K562 (cell line): ENCODE measurements at regions not wholly inside any gene's neighbourhood (a gene's known extent, or its start where the extent isn't known, plus 50 kb on each side); places are given as distances from the start of the nearest gene placed in this dataset.
A peak's percentile ranks its signal among the peaks of the same experiment; 100 is the strongest.

Source experiments
- ARID2 ChIP-seq: fragments of 450-650 bp; IDR thresholded peaks from 2 replicates; pipeline ENCODE4 v1.6.1; 2017; ENCODE audit warnings: antibody characterized with exemption, mild to moderate bottlenecking
- BRF1 ChIP-seq: IDR thresholded peaks from 3 replicates; pipeline ENCODE4 v1.6.1; 2011; ENCODE audit warnings: borderline replicate concordance, mild to moderate bottlenecking; ENCODE audit not compliant: insufficient read length; ENCODE audit errors: extremely low read depth
- C11orf30 ChIP-seq: fragments of 450-650 bp; IDR thresholded peaks from 2 replicates; pipeline ENCODE4 v1.6.1; 2016; ENCODE audit warnings: low read depth, mild to moderate bottlenecking
- CBX3 ChIP-seq, 2 experiments: IDR thresholded peaks; 1 replicate in 1 of 2; 2 replicates in 1 of 2; pipeline ENCODE4 v1.6.1; 2012; ENCODE audit warnings: inconsistent platforms in 2 of 2, low read length in 2 of 2, borderline replicate concordance in 1 of 2, control low read depth in 1 of 2
- ELF1 ChIP-seq: fragments of 200-800 bp; sonication (Bioruptor generic); IDR thresholded peaks from 2 replicates; pipeline ENCODE4 v1.6.1; 2016; ENCODE audit warnings: missing genetic modification characterization, missing compliant biosample characterization
- EP300 ChIP-seq: IDR thresholded peaks from 2 replicates; pipeline ENCODE4 v1.6.1; 2012; ENCODE audit warnings: low read length, improper control_type of control experiment
- EP400 ChIP-seq: fragments of 450-650 bp; IDR thresholded peaks from 2 replicates; pipeline ENCODE4 v1.6.1; 2017; ENCODE audit warnings: antibody characterized with exemption, mild to moderate bottlenecking, moderate library complexity
- GABPB2 ChIP-seq: fragments of 250-450 bp; sonication (Bioruptor Pico); conservative IDR thresholded peaks from 2 replicates; pipeline ENCODE4 v1.5.1; 2021; ENCODE audit warnings: mild to moderate bottlenecking
- HIVEP1 ChIP-seq: fragments of 250-450 bp; sonication (Bioruptor Pico); IDR thresholded peaks from 2 replicates; pipeline ENCODE4 v1.4.0; 2020; ENCODE audit warnings: mild to moderate bottlenecking
- HNRNPL ChIP-seq: fragments of 200-400 bp; formaldehyde crosslinking; IDR thresholded peaks from 2 replicates; pipeline ENCODE4 v1.6.1; 2017; ENCODE audit warnings: low read depth, mild to moderate bottlenecking, low read length
- KDM1A ChIP-seq, 2 experiments: fragments of 450-650 bp; IDR thresholded peaks; 2 replicates each; pipeline ENCODE4 v1.6.1; 2016; ENCODE audit warnings: mild to moderate bottlenecking in 2 of 2
- LEF1 ChIP-seq: fragments of 450-650 bp; IDR thresholded peaks from 2 replicates; pipeline ENCODE4 v1.6.1; 2016; ENCODE audit warnings: mild to moderate bottlenecking
- MAFF ChIP-seq: IDR thresholded peaks from 2 replicates; pipeline ENCODE4 v1.6.1; 2012; ENCODE audit warnings: low read length, improper control_type of control experiment
- NCOA4 ChIP-seq: fragments of 450-650 bp; IDR thresholded peaks from 2 replicates; pipeline ENCODE4 v1.6.1; 2018; ENCODE audit warnings: mild to moderate bottlenecking; ENCODE audit not compliant: partially characterized antibody
- PRMT5 ChIP-seq: sonication (generic); formaldehyde crosslinking; IDR thresholded peaks from 2 replicates; pipeline ENCODE4 v1.5.0; 2020; ENCODE audit warnings: missing genetic modification reagents
- SMARCB1 ChIP-seq: IDR thresholded peaks from 2 replicates; pipeline ENCODE4 v1.6.1; 2011; ENCODE audit warnings: improper control_type of control experiment, low read depth; ENCODE audit not compliant: insufficient read length
- TAF1 ChIP-seq: IDR thresholded peaks from 2 replicates; pipeline ENCODE4 v1.6.1; 2011; ENCODE audit warnings: mild to moderate bottlenecking, low read length, moderate library complexity; ENCODE audit not compliant: insufficient read depth, control insufficient read depth, severe bottlenecking; ENCODE audit errors: extremely low read depth
- ZFP36 ChIP-seq: fragments of 150-350 bp; IDR thresholded peaks from 2 replicates; pipeline ENCODE4 v1.6.1; 2018; ENCODE audit warnings: low read length, low read depth; ENCODE audit not compliant: partially characterized antibody
- ZNF507 ChIP-seq: conservative IDR thresholded peaks from 2 replicates; pipeline ENCODE4 v1.6.1; 2017; ENCODE audit warnings: missing genetic modification characterization, missing compliant biosample characterization
- ZNF76 ChIP-seq: fragments of 250-450 bp; sonication (Bioruptor Pico); IDR thresholded peaks from 2 replicates; pipeline ENCODE4 v1.4.0; 2020; ENCODE audit warnings: mild to moderate bottlenecking, moderate library complexity, borderline replicate concordance
- TF ChIP-seq, protein P1 (sequence below): fragments of 250-450 bp; sonication (Bioruptor Pico); IDR thresholded peaks from 2 replicates; pipeline ENCODE4 v1.4.0; 2020; ENCODE audit warnings: mild to moderate bottlenecking, moderate library complexity, borderline replicate concordance
- TF ChIP-seq, protein P2 (sequence below): fragments of 250-450 bp; sonication (Bioruptor Pico); IDR thresholded peaks from 2 replicates; pipeline ENCODE4 v1.4.0; 2020
- TF ChIP-seq, protein P3 (sequence below): fragments of 450-650 bp; IDR thresholded peaks from 2 replicates; pipeline ENCODE4 v1.6.1; 2014; ENCODE audit warnings: low read depth, mild to moderate bottlenecking, moderate library complexity, borderline replicate concordance
- TF ChIP-seq, protein P4 (sequence below): fragments of 450-650 bp; IDR thresholded peaks from 2 replicates; pipeline ENCODE4 v1.6.1; 2016; ENCODE audit warnings: mild to moderate bottlenecking

DNA sequence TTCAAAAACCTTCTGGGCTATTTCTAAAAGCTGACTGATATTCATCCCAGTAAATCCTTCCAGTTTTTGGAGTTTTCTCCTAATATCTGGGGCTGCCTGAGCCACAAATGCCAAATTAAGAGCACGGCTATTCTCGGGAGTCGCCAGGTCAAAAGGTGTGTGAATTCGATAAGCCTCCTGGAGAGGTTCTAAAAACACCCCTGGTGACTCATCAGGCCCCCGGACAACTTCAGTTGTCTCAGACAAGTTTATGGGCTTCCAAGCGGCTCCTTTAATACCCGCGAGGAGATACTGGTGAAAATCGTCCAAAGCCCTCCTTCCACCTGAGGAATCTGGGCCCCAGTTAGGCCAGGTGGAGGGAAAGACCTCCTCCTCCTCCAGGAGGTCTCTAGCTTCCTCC, 677.1 kb downstream of the TMEM121 start (continued):
- TF ChIP-seq SMARCB1 (no peak), EP300 (peak; percentile 56; the same call in 1 of the 2 replicates), ELF1 (tag) (no peak), BRF1 (no peak), HIVEP1 (CRISPR knock-in tag) (no peak), LEF1 (no peak), PRMT5 (CRISPR knock-in tag) (no peak), EP400 (no peak), HNRNPL (no peak), MAFF (no peak), ZNF76 (CRISPR knock-in tag) (no peak), ZNF507 (tag) (no peak), GABPB2 (CRISPR knock-in tag) (no peak), C11orf30 (no peak), CBX3 (IDR thresholded peaks at IDR 0.05; ENCODE audit: borderline replicate concordance in 1 of 2, low read length in 2 of 2) (no peak), NCOA4 (no peak), TAF1 (no peak), ARID2 (no peak), KDM1A (IDR thresholded peaks at IDR 0.05) (no peak), ZFP36 (no peak)
- TF ChIP-seq, protein P1, sequence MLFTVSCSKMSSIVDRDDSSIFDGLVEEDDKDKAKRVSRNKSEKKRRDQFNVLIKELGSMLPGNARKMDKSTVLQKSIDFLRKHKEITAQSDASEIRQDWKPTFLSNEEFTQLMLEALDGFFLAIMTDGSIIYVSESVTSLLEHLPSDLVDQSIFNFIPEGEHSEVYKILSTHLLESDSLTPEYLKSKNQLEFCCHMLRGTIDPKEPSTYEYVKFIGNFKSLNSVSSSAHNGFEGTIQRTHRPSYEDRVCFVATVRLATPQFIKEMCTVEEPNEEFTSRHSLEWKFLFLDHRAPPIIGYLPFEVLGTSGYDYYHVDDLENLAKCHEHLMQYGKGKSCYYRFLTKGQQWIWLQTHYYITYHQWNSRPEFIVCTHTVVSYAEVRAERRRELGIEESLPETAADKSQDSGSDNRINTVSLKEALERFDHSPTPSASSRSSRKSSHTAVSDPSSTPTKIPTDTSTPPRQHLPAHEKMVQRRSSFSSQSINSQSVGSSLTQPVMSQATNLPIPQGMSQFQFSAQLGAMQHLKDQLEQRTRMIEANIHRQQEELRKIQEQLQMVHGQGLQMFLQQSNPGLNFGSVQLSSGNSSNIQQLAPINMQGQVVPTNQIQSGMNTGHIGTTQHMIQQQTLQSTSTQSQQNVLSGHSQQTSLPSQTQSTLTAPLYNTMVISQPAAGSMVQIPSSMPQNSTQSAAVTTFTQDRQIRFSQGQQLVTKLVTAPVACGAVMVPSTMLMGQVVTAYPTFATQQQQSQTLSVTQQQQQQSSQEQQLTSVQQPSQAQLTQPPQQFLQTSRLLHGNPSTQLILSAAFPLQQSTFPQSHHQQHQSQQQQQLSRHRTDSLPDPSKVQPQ = no peak
- TF ChIP-seq, protein P2, sequence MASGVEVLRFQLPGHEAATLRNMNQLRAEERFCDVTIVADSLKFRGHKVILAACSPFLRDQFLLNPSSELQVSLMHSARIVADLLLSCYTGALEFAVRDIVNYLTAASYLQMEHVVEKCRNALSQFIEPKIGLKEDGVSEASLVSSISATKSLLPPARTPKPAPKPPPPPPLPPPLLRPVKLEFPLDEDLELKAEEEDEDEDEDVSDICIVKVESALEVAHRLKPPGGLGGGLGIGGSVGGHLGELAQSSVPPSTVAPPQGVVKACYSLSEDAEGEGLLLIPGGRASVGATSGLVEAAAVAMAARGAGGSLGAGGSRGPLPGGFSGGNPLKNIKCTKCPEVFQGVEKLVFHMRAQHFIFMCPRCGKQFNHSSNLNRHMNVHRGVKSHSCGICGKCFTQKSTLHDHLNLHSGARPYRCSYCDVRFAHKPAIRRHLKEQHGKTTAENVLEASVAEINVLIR = no peak
- TF ChIP-seq, protein P3, sequence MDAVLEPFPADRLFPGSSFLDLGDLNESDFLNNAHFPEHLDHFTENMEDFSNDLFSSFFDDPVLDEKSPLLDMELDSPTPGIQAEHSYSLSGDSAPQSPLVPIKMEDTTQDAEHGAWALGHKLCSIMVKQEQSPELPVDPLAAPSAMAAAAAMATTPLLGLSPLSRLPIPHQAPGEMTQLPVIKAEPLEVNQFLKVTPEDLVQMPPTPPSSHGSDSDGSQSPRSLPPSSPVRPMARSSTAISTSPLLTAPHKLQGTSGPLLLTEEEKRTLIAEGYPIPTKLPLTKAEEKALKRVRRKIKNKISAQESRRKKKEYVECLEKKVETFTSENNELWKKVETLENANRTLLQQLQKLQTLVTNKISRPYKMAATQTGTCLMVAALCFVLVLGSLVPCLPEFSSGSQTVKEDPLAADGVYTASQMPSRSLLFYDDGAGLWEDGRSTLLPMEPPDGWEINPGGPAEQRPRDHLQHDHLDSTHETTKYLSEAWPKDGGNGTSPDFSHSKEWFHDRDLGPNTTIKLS = no peak
- TF ChIP-seq, protein P4, sequence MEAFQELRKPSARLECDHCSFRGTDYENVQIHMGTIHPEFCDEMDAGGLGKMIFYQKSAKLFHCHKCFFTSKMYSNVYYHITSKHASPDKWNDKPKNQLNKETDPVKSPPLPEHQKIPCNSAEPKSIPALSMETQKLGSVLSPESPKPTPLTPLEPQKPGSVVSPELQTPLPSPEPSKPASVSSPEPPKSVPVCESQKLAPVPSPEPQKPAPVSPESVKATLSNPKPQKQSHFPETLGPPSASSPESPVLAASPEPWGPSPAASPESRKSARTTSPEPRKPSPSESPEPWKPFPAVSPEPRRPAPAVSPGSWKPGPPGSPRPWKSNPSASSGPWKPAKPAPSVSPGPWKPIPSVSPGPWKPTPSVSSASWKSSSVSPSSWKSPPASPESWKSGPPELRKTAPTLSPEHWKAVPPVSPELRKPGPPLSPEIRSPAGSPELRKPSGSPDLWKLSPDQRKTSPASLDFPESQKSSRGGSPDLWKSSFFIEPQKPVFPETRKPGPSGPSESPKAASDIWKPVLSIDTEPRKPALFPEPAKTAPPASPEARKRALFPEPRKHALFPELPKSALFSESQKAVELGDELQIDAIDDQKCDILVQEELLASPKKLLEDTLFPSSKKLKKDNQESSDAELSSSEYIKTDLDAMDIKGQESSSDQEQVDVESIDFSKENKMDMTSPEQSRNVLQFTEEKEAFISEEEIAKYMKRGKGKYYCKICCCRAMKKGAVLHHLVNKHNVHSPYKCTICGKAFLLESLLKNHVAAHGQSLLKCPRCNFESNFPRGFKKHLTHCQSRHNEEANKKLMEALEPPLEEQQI = no peak
